ENCODE measurements at regions not wholly inside any gene's neighbourhood (a gene's known extent, or its start where the extent isn't known, plus 50 kb on each side); places are given as distances from the start of the nearest gene placed in this dataset.
"Not testable (repeated sequence)": the region's sequence is repeated elsewhere in the genome, so short reads cannot be mapped to it uniquely, and the experiment has no call there.

- DNase-seq = no peak
Measured at GRCh38 chr6:130558131-130558530, 192.3 kb downstream of the TMEM200A start.

- no peak for DNase-seq
Measured at GRCh38 chr6:130559166-130559565, 193.3 kb downstream of the TMEM200A start.

GRCh38 chr6:130560231-130560630, 194.4 kb downstream of the TMEM200A start:
- no peak for DNase-seq

GRCh38 chr6:130561159-130561558, 195.3 kb downstream of the TMEM200A start:
- DNase-seq = not testable (repeated sequence)

- no peak for DNase-seq
Measured at GRCh38 chr6:130565696-130566095, 199.9 kb downstream of the TMEM200A start.

- DNase-seq = no peak
Measured at GRCh38 chr6:130574146-130574545, 208.3 kb downstream of the TMEM200A start.

- DNase-seq = no peak
Measured at GRCh38 chr6:130575557-130575956, 209.7 kb downstream of the TMEM200A start.

- DNase-seq = no peak
Measured at GRCh38 chr6:130575971-130576370, 210.2 kb downstream of the TMEM200A start.

GRCh38 chr6:130577178-130577919, 211.5 kb downstream of the TMEM200A start:
- DNase-seq = no peak

- no peak for DNase-seq
Measured at GRCh38 chr6:130578713-130579112, 212.9 kb downstream of the TMEM200A start.

- no peak for DNase-seq
Measured at GRCh38 chr6:130583268-130583667, 217.5 kb downstream of the TMEM200A start.

GRCh38 chr6:130585587-130585986, 219.8 kb downstream of the TMEM200A start:
- DNase-seq = no peak

- DNase-seq = no peak
Measured at GRCh38 chr6:130587778-130588520, 222.1 kb downstream of the TMEM200A start.

- no peak for DNase-seq
Measured at GRCh38 chr6:130593200-130593599, 227.4 kb downstream of the TMEM200A start.

- no peak for DNase-seq
Measured at GRCh38 chr6:130593948-130594347, 228.1 kb downstream of the TMEM200A start.

- no peak for DNase-seq
Measured at GRCh38 chr6:130598021-130598989, 228.9 kb upstream of the SMLR1 start.

GRCh38 chr6:130600880-130601341, 226.3 kb upstream of the SMLR1 start:
- no peak for DNase-seq

GRCh38 chr6:130602151-130602770, 224.9 kb upstream of the SMLR1 start:
- no peak for DNase-seq

- no peak for DNase-seq
Measured at GRCh38 chr6:130603391-130603790, 223.8 kb upstream of the SMLR1 start.

- no peak for DNase-seq
Measured at GRCh38 chr6:130604841-130605399, 222.3 kb upstream of the SMLR1 start.

- peak; percentile 11 for DNase-seq
Measured at GRCh38 chr6:130610303-130610702, 216.9 kb upstream of the SMLR1 start.

- DNase-seq = no peak
Measured at GRCh38 chr6:130611366-130611765, 215.8 kb upstream of the SMLR1 start.

Measured in DMS53 (cell line).